Panc1 (cell line): ENCODE measurements at regions not wholly inside any gene's neighbourhood (a gene's known extent, or its start where the extent isn't known, plus 50 kb on each side); places are given as distances from the start of the nearest gene placed in this dataset.

ENCODE experiments used
- CTCF ChIP-seq: fragments of 450-650 bp; IDR thresholded peaks from 2 replicates; pipeline ENCODE4 v1.5.1; 2017; ENCODE audit warnings: mild to moderate bottlenecking
- POLR2AphosphoS5 ChIP-seq: IDR thresholded peaks from 2 replicates; pipeline ENCODE4 v1.6.1; 2012; ENCODE audit warnings: mild to moderate bottlenecking, low read depth, low read length, moderate library complexity
- REST ChIP-seq, 2 experiments: IDR thresholded peaks; 2 replicates each; pipeline ENCODE4 v1.6.1; 2011 to 2012; ENCODE audit warnings: low read depth in 2 of 2, control low read depth in 1 of 2, low read length in 1 of 2, mild to moderate bottlenecking in 1 of 2, moderate library complexity in 1 of 2; ENCODE audit not compliant: insufficient read depth in 1 of 2
- SIN3A ChIP-seq: IDR thresholded peaks from 2 replicates; pipeline ENCODE4 v1.6.1; 2012; ENCODE audit warnings: low read depth, mild to moderate bottlenecking, low read length, moderate library complexity, borderline replicate concordance; ENCODE audit not compliant: insufficient read depth
- TCF7L2 ChIP-seq: IDR thresholded peaks from 2 replicates; pipeline ENCODE4 v1.6.1; 2011; ENCODE audit warnings: mild to moderate bottlenecking, low read depth, low read length, inconsistent platforms

- no peak for TF ChIP-seq CTCF
- no peak for TF ChIP-seq POLR2AphosphoS5
- TF ChIP-seq REST (IDR thresholded peaks at IDR 0.05; ENCODE audit: insufficient read depth in 1 of 2, low read depth in 2 of 2, low read length in 1 of 2), result no peak
- TF ChIP-seq SIN3A, result no peak
- no peak for TF ChIP-seq TCF7L2
Observed at GRCh38 chr5:168101352-168101751, 190.1 kb upstream of the WWC1 start.
